Smooth muscle cell (in vitro differentiated cells): ENCODE measurements at regions not wholly inside any gene's neighbourhood (a gene's known extent, or its start where the extent isn't known, plus 50 kb on each side); places are given as distances from the start of the nearest gene placed in this dataset.
A peak's percentile ranks its signal among the peaks of the same experiment; 100 is the strongest.

Source experiments
- DNase-seq: peaks from one replicate; lab custom pipeline; 2025; ENCODE audit not compliant: unreplicated experiment; lab: John Stamatoyannopoulos, UW
- H2AFZ ChIP-seq: fragments of 200-600 bp; sonication (generic); 2 replicates; pipeline ENCODE4 v1.6.0; 2016; ENCODE audit warnings: antibody characterized with exemption, low read depth, mild to moderate bottlenecking
- H3F3A ChIP-seq: fragments of 200-600 bp; sonication (generic); 2 replicates; pipeline ENCODE4 v1.6.0; 2017; ENCODE audit warnings: antibody characterized with exemption, low read depth
- H3K27ac ChIP-seq: fragments of 200-600 bp; sonication (generic); 2 replicates; pipeline ENCODE4 v1.5.1; 2016; ENCODE audit warnings: low read depth, mild to moderate bottlenecking
- H3K27me3 ChIP-seq: fragments of 200-600 bp; sonication (generic); 2 replicates; pipeline ENCODE4 v1.6.1; 2016; ENCODE audit warnings: low read depth, mild to moderate bottlenecking
- H3K36me3 ChIP-seq: fragments of 200-600 bp; sonication (generic); 2 replicates; pipeline ENCODE4 v1.5.1; 2016; ENCODE audit warnings: low read depth
- H3K4me1 ChIP-seq: fragments of 200-600 bp; sonication (generic); 2 replicates; pipeline ENCODE4 v1.5.1; 2016; ENCODE audit warnings: low read depth
- H3K4me2 ChIP-seq: fragments of 200-600 bp; sonication (generic); 2 replicates; pipeline ENCODE4 v1.6.0; 2016; ENCODE audit warnings: mild to moderate bottlenecking
- H3K4me3 ChIP-seq: fragments of 200-600 bp; sonication (generic); 2 replicates; pipeline ENCODE4 v1.5.1; 2016; ENCODE audit warnings: mild to moderate bottlenecking
- H3K79me2 ChIP-seq: fragments of 200-600 bp; sonication (generic); 2 replicates; pipeline ENCODE4 v1.6.0; 2016; ENCODE audit warnings: low read depth, mild to moderate bottlenecking
- H3K9ac ChIP-seq: fragments of 200-600 bp; sonication (generic); 2 replicates; pipeline ENCODE4 v1.6.0; 2016; ENCODE audit warnings: low read depth
- H3K9me3 ChIP-seq: fragments of 200-600 bp; sonication (generic); replicated peaks from 2 replicates; pipeline ENCODE4 v1.5.1; 2016; ENCODE audit warnings: low read depth
- H4K20me1 ChIP-seq: fragments of 200-600 bp; sonication (generic); 2 replicates; pipeline ENCODE4 v1.6.0; 2016; ENCODE audit warnings: low read depth
- WGBS: methylation state at CpG from one replicate; pipeline ENCODE4 v1.1.7; 2016; ENCODE audit warnings: low lambda C conversion rate; 5-methylcytosine and 5-hydroxymethylcytosine counted together
- TF ChIP-seq, protein P1 (sequence below): fragments of 200-600 bp; sonication (generic); IDR thresholded peaks from 2 replicates; pipeline ENCODE4 v1.5.1; 2017; ENCODE audit warnings: borderline replicate concordance, mild to moderate bottlenecking, antibody characterized with exemption; ENCODE audit not compliant: insufficient read depth, poor library complexity, severe bottlenecking

GRCh38 chr6:15001326-15001910, 244.5 kb upstream of the JARID2 start:
- H3K4me1 ChIP-seq = no peaks in the 10 kb centered on the region

GRCh38 chr6:15008269-15008668, 237.6 kb upstream of the JARID2 start:
- no peaks in the 10 kb centered on the region for H3K79me2 ChIP-seq
- H3K4me3 ChIP-seq = no peak overlapping the region
- no peaks in the 10 kb centered on the region for H3K9me3 ChIP-seq
- no peak overlapping the region for H3K9ac ChIP-seq
- H3K4me2 ChIP-seq = no peak overlapping the region
- TF ChIP-seq, protein P1, sequence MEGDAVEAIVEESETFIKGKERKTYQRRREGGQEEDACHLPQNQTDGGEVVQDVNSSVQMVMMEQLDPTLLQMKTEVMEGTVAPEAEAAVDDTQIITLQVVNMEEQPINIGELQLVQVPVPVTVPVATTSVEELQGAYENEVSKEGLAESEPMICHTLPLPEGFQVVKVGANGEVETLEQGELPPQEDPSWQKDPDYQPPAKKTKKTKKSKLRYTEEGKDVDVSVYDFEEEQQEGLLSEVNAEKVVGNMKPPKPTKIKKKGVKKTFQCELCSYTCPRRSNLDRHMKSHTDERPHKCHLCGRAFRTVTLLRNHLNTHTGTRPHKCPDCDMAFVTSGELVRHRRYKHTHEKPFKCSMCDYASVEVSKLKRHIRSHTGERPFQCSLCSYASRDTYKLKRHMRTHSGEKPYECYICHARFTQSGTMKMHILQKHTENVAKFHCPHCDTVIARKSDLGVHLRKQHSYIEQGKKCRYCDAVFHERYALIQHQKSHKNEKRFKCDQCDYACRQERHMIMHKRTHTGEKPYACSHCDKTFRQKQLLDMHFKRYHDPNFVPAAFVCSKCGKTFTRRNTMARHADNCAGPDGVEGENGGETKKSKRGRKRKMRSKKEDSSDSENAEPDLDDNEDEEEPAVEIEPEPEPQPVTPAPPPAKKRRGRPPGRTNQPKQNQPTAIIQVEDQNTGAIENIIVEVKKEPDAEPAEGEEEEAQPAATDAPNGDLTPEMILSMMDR = no peak
- H3K27ac ChIP-seq = no peak overlapping the region
- no peaks in the 10 kb centered on the region for H4K20me1 ChIP-seq
- H3F3A ChIP-seq = no peaks in the 10 kb centered on the region
- DNase-seq = no peak
- no peak overlapping the region for H2AFZ ChIP-seq
- H3K4me1 ChIP-seq = no peaks in the 10 kb centered on the region
- H3K36me3 ChIP-seq = no peaks in the 10 kb centered on the region
- H3K27me3 ChIP-seq = no peaks in the 10 kb centered on the region

More at GRCh38 chr6:15001326-15001910, 244.5 kb upstream of the JARID2 start:
- Histone ChIP-seq H3K4me3 (no peak overlapping the region), H3K27ac (no peak overlapping the region), H3K4me2 (no peak overlapping the region), H3K27me3 (no peaks in the 10 kb centered on the region), H3K36me3 (no peaks in the 10 kb centered on the region), H3K79me2 (no peaks in the 10 kb centered on the region), H3K9me3 (no peaks in the 10 kb centered on the region), H3F3A (no peaks in the 10 kb centered on the region), H3K9ac (no peak overlapping the region), H2AFZ (no peak overlapping the region), H4K20me1 (no peaks in the 10 kb centered on the region)
- no peak for DNase-seq
- 77% methylated on average over 5 of the region's 5 CpGs for WGBS
- TF ChIP-seq, protein P1 = no peak

- H3K4me3 ChIP-seq = no peak overlapping the region
- DNase-seq = no peak
- WGBS = 97% methylated on average over 1 of the region's 1 CpG
- no peaks in the 10 kb centered on the region for H3K79me2 ChIP-seq
- peaks cover 4% of the 10 kb centered on the region for H3K4me1 ChIP-seq
- no peak overlapping the region for H3K9ac ChIP-seq
- no peak overlapping the region for H3K27ac ChIP-seq
- no peaks in the 10 kb centered on the region for H4K20me1 ChIP-seq
- no peaks in the 10 kb centered on the region for H3F3A ChIP-seq
- H3K9me3 ChIP-seq = no peaks in the 10 kb centered on the region
- H3K36me3 ChIP-seq = no peaks in the 10 kb centered on the region
- H3K27me3 ChIP-seq = no peaks in the 10 kb centered on the region
- TF ChIP-seq, protein P1 = no peak
- H3K4me2 ChIP-seq = no peak overlapping the region
- H2AFZ ChIP-seq = no peak overlapping the region
Observed at GRCh38 chr6:15014958-15015357, 230.9 kb upstream of the JARID2 start.

GRCh38 chr6:15016813-15017212, 229.1 kb upstream of the JARID2 start:
- DNase-seq = no peak
- H3K79me2 ChIP-seq = no peaks in the 10 kb centered on the region
- WGBS = 66% methylated on average over 6 of the region's 6 CpGs
- H4K20me1 ChIP-seq = no peaks in the 10 kb centered on the region
- no peak overlapping the region for H3K4me3 ChIP-seq
- no peaks in the 10 kb centered on the region for H3K36me3 ChIP-seq
- no peaks in the 10 kb centered on the region for H3F3A ChIP-seq
- peaks cover 8% of the 10 kb centered on the region for H3K4me1 ChIP-seq
- TF ChIP-seq, protein P1 = no peak
- H2AFZ ChIP-seq = no peak overlapping the region
- no peaks in the 10 kb centered on the region for H3K9me3 ChIP-seq
- H3K27me3 ChIP-seq = no peaks in the 10 kb centered on the region
- no peak overlapping the region for H3K27ac ChIP-seq
- no peak overlapping the region for H3K9ac ChIP-seq
- peak overlapping the region; percentile 27 for H3K4me2 ChIP-seq
